HEK293 (cell line): ENCODE measurements at regions not wholly inside any gene's neighbourhood (a gene's known extent, or its start where the extent isn't known, plus 50 kb on each side); places are given as distances from the start of the nearest gene placed in this dataset.

Source experiments
- CTCF ChIA-PET: fragments of 350-600 bp; formaldehyde crosslinking; extraction: SDS; loops from one replicate; lab custom pipeline; 2021; ENCODE audit warnings: antibody characterized with exemption; lab: Yijun Ruan, JAX
- POLR2A ChIA-PET: fragments of 300-600 bp; formaldehyde crosslinking; extraction: SDS; loops from one replicate; lab custom pipeline; 2020; ENCODE audit warnings: antibody characterized with exemption, inconsistent platforms; lab: Yijun Ruan, JAX
- H3K27ac ChIP-seq: fragments of 200-500 bp; sonication (Bioruptor generic); 2 replicates; pipeline ENCODE4 v1.5.1; 2014; ENCODE audit warnings: low read depth, low read length, control low read depth, inconsistent platforms; ENCODE audit errors: extremely low read depth
- H3K36me3 ChIP-seq, 2 experiments: fragments of 200-500 bp in 1 of 2; sonication (Bioruptor generic) in 1 of 2; 1 replicate in 1 of 2; 2 replicates in 1 of 2; pipeline ENCODE4 v1.5.1; 2014 to 2017; ENCODE audit warnings: inconsistent platforms in 2 of 2, low read length in 2 of 2; ENCODE audit not compliant: control insufficient read depth in 2 of 2, insufficient read depth in 1 of 2
- H3K4me1 ChIP-seq: fragments of 200-500 bp; sonication (Bioruptor generic); 2 replicates; pipeline ENCODE4 v1.5.1; 2014; ENCODE audit warnings: mild to moderate bottlenecking, low read length, inconsistent platforms; ENCODE audit not compliant: control insufficient read depth, insufficient read depth
- H3K4me3 ChIP-seq: 2 replicates; pipeline ENCODE4 v1.5.1; 2011; ENCODE audit warnings: low read depth, mild to moderate bottlenecking, control low read depth, low read length, moderate library complexity
- H3K9me3 ChIP-seq: fragments of 200-500 bp; sonication (Bioruptor generic); 2 replicates; pipeline ENCODE4 v1.5.1; 2014; ENCODE audit warnings: low read depth, low read length, inconsistent platforms; ENCODE audit not compliant: control insufficient read depth, insufficient read depth
- EGR2 ChIP-seq: fragments of 450-650 bp; formaldehyde crosslinking; IDR thresholded peaks from 2 replicates; pipeline ENCODE4 v1.5.1; 2016; ENCODE audit warnings: low read depth, missing biosample characterization, missing genetic modification characterization
- GLIS1 ChIP-seq: fragments of 450-650 bp; formaldehyde crosslinking; IDR thresholded peaks from 2 replicates; pipeline ENCODE4 v1.5.1; 2016; ENCODE audit warnings: missing biosample characterization, missing genetic modification characterization
- KLF8 ChIP-seq: fragments of 450-650 bp; formaldehyde crosslinking; IDR thresholded peaks from 2 replicates; pipeline ENCODE4 v1.5.1; 2016; ENCODE audit warnings: missing biosample characterization, missing genetic modification characterization
- MEIS1 ChIP-seq: sonication (generic); formaldehyde crosslinking; IDR thresholded peaks from 2 replicates; pipeline ENCODE4 v1.8.1; 2022; ENCODE audit warnings: missing genetic modification reagents, mild to moderate bottlenecking, borderline replicate concordance
- SCRT1 ChIP-seq: fragments of 450-650 bp; formaldehyde crosslinking; IDR thresholded peaks from 2 replicates; pipeline ENCODE4 v1.5.1; 2016; ENCODE audit warnings: missing biosample characterization, missing genetic modification characterization, borderline replicate concordance
- TSHZ1 ChIP-seq: fragments of 450-650 bp; formaldehyde crosslinking; IDR thresholded peaks from 2 replicates; pipeline ENCODE4 v1.5.1; 2016; ENCODE audit warnings: missing biosample characterization, missing genetic modification characterization, borderline replicate concordance
- ZBTB21 ChIP-seq: fragments of 450-650 bp; formaldehyde crosslinking; IDR thresholded peaks from 2 replicates; pipeline ENCODE4 v1.5.1; 2017; ENCODE audit warnings: missing biosample characterization, missing genetic modification characterization
- ZBTB8A ChIP-seq: fragments of 450-650 bp; formaldehyde crosslinking; IDR thresholded peaks from 2 replicates; pipeline ENCODE4 v1.5.1; 2016; ENCODE audit warnings: missing biosample characterization, missing genetic modification characterization
- ZIC2 ChIP-seq: fragments of 450-650 bp; formaldehyde crosslinking; IDR thresholded peaks from 2 replicates; pipeline ENCODE4 v1.5.1; 2016; ENCODE audit warnings: missing biosample characterization, missing genetic modification characterization
- ZNF26 ChIP-seq: fragments of 450-650 bp; formaldehyde crosslinking; IDR thresholded peaks from 2 replicates; pipeline ENCODE4 v1.5.1; 2016; ENCODE audit warnings: missing biosample characterization, missing genetic modification characterization
- ZNF366 ChIP-seq: fragments of 450-650 bp; formaldehyde crosslinking; conservative IDR thresholded peaks from 2 replicates; pipeline ENCODE4 v1.5.1; 2016; ENCODE audit warnings: missing biosample characterization, missing genetic modification characterization
- ZNF426 ChIP-seq: fragments of 450-650 bp; formaldehyde crosslinking; IDR thresholded peaks from 2 replicates; pipeline ENCODE4 v1.5.1; 2017; ENCODE audit warnings: missing biosample characterization, missing genetic modification characterization, mild to moderate bottlenecking, inconsistent platforms, moderate library complexity
- ZNF518A ChIP-seq: fragments of 450-650 bp; formaldehyde crosslinking; conservative IDR thresholded peaks from 2 replicates; pipeline ENCODE4 v1.5.1; 2016; ENCODE audit warnings: low read depth, missing biosample characterization, missing genetic modification characterization
- ZNF544 ChIP-seq: fragments of 450-650 bp; formaldehyde crosslinking; IDR thresholded peaks from 2 replicates; pipeline ENCODE4 v1.5.0; 2017; ENCODE audit warnings: missing biosample characterization, missing genetic modification characterization
- ZNF548 ChIP-seq: fragments of 450-650 bp; formaldehyde crosslinking; IDR thresholded peaks from 2 replicates; pipeline ENCODE4 v1.5.1; 2016; ENCODE audit warnings: missing biosample characterization, missing genetic modification characterization
- ZNF707 ChIP-seq: fragments of 450-650 bp; formaldehyde crosslinking; IDR thresholded peaks from 2 replicates; pipeline ENCODE4 v1.5.1; 2016; ENCODE audit warnings: missing biosample characterization, missing genetic modification characterization
- ZNF747 ChIP-seq: fragments of 450-650 bp; formaldehyde crosslinking; IDR thresholded peaks from 2 replicates; pipeline ENCODE4 v1.5.1; 2016; ENCODE audit warnings: missing biosample characterization, missing genetic modification characterization
- ZNF777 ChIP-seq: fragments of 450-650 bp; formaldehyde crosslinking; IDR thresholded peaks from 2 replicates; pipeline ENCODE4 v1.5.1; 2017; ENCODE audit warnings: missing biosample characterization, missing genetic modification characterization, borderline replicate concordance
- ZNF837 ChIP-seq: fragments of 450-650 bp; formaldehyde crosslinking; IDR thresholded peaks from 2 replicates; pipeline ENCODE4 v1.5.1; 2016; ENCODE audit warnings: missing biosample characterization, missing genetic modification characterization
- TF ChIP-seq, protein P1 (sequence below): fragments of 450-650 bp; formaldehyde crosslinking; IDR thresholded peaks from 2 replicates; pipeline ENCODE4 v1.5.1; 2016; ENCODE audit warnings: missing biosample characterization, missing genetic modification characterization

- Histone ChIP-seq H3K9me3 (no peaks in the 10 kb centered on the region), H3K27ac (no peak overlapping the region), H3K4me3 (no peak overlapping the region), H3K4me1 (no peaks in the 10 kb centered on the region), H3K36me3 (no peaks in the 10 kb centered on the region)
- ChIA-PET CTCF (interaction anchor here (0.5 to 1.3 kb wide), 2 partner anchors 76 to 81 kb away, joined by 3 read pairs; no protein-coding TSS in a partner anchor), POLR2A (no interaction called here)
- TF ChIP-seq, protein P1, sequence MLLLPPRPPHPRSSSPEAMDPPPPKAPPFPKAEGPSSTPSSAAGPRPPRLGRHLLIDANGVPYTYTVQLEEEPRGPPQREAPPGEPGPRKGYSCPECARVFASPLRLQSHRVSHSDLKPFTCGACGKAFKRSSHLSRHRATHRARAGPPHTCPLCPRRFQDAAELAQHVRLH (tag by site-specific recombination): no peak
- TF ChIP-seq ZNF26 (tag by site-specific recombination): no peak
- TF ChIP-seq KLF8 (tag by site-specific recombination): no peak
- no peak for TF ChIP-seq ZBTB8A
- no peak for TF ChIP-seq ZNF366 (tag by site-specific recombination)
- no peak for TF ChIP-seq ZBTB21
- no peak for TF ChIP-seq GLIS1 (tag by site-specific recombination)
- no peak for TF ChIP-seq SCRT1 (tag by site-specific recombination)
- no peak for TF ChIP-seq ZNF544 (tag by site-specific recombination)
- no peak for TF ChIP-seq ZNF747
- no peak for TF ChIP-seq ZNF426 (tag by site-specific recombination)
- TF ChIP-seq MEIS1 (CRISPR knock-in tag): no peak
- TF ChIP-seq EGR2 (tag by site-specific recombination): no peak
- TF ChIP-seq ZNF777 (tag by site-specific recombination): no peak
- TF ChIP-seq ZIC2 (tag by site-specific recombination): no peak
- no peak for TF ChIP-seq ZNF548 (tag by site-specific recombination)
- TF ChIP-seq ZNF707 (tag by site-specific recombination): no peak
- TF ChIP-seq TSHZ1 (tag by site-specific recombination): no peak
- no peak for TF ChIP-seq ZNF518A (tag by site-specific recombination)
- TF ChIP-seq ZNF837 (tag by site-specific recombination): no peak
- TF ChIP-seq, all 188 proteins: peak for 0
Observed at GRCh38 chr16:24423312-24423711, 116.1 kb upstream of the RBBP6 start.
